HepG2 (cell line): ENCODE measurements at regions not wholly inside any gene's neighbourhood (a gene's known extent, or its start where the extent isn't known, plus 50 kb on each side); places are given as distances from the start of the nearest gene placed in this dataset.
A peak's percentile ranks its signal among the peaks of the same experiment; 100 is the strongest.

Experiments used
- ATAC-seq: fragments of 200-7000 bp; cut with Tn5 transposase; 3 replicates; pipeline ENCODE4 v1.9.1; 2020; ENCODE audit warnings: mild to moderate bottlenecking, moderate library complexity
- BruUV-seq: library from RNA; stranded (reverse); fragments of 400-500 nt; replicated peaks from 2 replicates; lab custom pipeline; 2021; lab: Mats Ljungman, UMichigan
- CTCF ChIA-PET: fragments of 300-600 bp; formaldehyde crosslinking; extraction: SDS; loops from one replicate; lab custom pipeline; 2021; ENCODE audit warnings: low total read pairs, inconsistent platforms, low intra/inter-chr PET ratio; lab: Yijun Ruan, JAX
- POLR2A ChIA-PET: fragments of 350-600 bp; sonication (Branson Sonifier 250); formaldehyde crosslinking; loops from one replicate; lab custom pipeline; 2020; ENCODE audit warnings: antibody characterized with exemption, inconsistent platforms; lab: Yijun Ruan, JAX
- DNase-seq: peaks from one replicate; pipeline ENCODE4 v3.0.0-alpha.2; 2015; ENCODE audit warnings: low spot score
- FAIRE-seq: peaks from 3 replicates; lab custom pipeline; 2011; peaks lifted over from hg19 to GRCh38; lab: Jason Lieb, UNC
- H2AFZ ChIP-seq: one replicate; pipeline ENCODE4 v1.6.1; 2011; ENCODE audit warnings: low read length, inconsistent platforms
- H3K27ac ChIP-seq: fragments of 300-600 bp; 3 replicates; pipeline ENCODE4 v1.8.0; 2011; ENCODE audit warnings: mixed run types, mild to moderate bottlenecking, mixed read lengths, low read length, inconsistent platforms; ENCODE audit not compliant: insufficient read depth; ENCODE audit errors: extremely low read length
- H3K27me3 ChIP-seq, 2 experiments: fragments of 200-600 bp in 1 of 2; 2 replicates in 1 of 2; 3 replicates in 1 of 2; pipeline versions ENCODE4 v1.6.0 to v1.8.0; 2011; ENCODE audit warnings: low read length in 2 of 2, mild to moderate bottlenecking in 2 of 2, moderate library complexity in 2 of 2, inconsistent platforms in 1 of 2; ENCODE audit not compliant: insufficient read depth in 2 of 2, control insufficient read depth in 1 of 2
- H3K36me3 ChIP-seq, 2 experiments: fragments of 200-600 bp in 1 of 2; replicated peaks in 1 of 2; 2 replicates in 1 of 2; 3 replicates in 1 of 2; pipeline versions ENCODE4 v1.5.1 to v1.8.0; 2011; ENCODE audit warnings: low read length in 2 of 2, inconsistent platforms in 1 of 2; ENCODE audit not compliant: insufficient read depth in 2 of 2, control insufficient read depth in 1 of 2
- H3K4me1 ChIP-seq: 2 replicates; pipeline ENCODE4 v1.5.1; 2012; ENCODE audit warnings: low read length, inconsistent platforms; ENCODE audit not compliant: insufficient read depth
- H3K4me2 ChIP-seq: 2 replicates; pipeline ENCODE4 v1.6.0; 2011; ENCODE audit warnings: low read depth, low read length, inconsistent platforms
- H3K4me3 ChIP-seq, 3 experiments: fragments of 200-600 bp in 1 of 3; sonication (generic), shearing (Covaris generic) in 1 of 3; replicated peaks in 1 of 3; 2 replicates each; pipeline ENCODE4 v1.5.1; 2011 to 2016; ENCODE audit warnings: low read length in 3 of 3, inconsistent platforms in 2 of 3, low read depth in 2 of 3, mild to moderate bottlenecking in 2 of 3, control low read depth in 1 of 3, mixed read lengths in 1 of 3; ENCODE audit not compliant: insufficient read depth in 1 of 3
- H3K79me2 ChIP-seq: one replicate; pipeline ENCODE4 v1.6.1; 2011; ENCODE audit warnings: low read length, inconsistent platforms; ENCODE audit not compliant: insufficient read depth
- H3K9ac ChIP-seq: 2 replicates; pipeline ENCODE4 v1.6.0; 2011; ENCODE audit warnings: mild to moderate bottlenecking, low read depth, low read length, inconsistent platforms; ENCODE audit not compliant: insufficient read depth
- H3K9me3 ChIP-seq: 2 replicates; pipeline ENCODE4 v1.5.1; 2012; ENCODE audit warnings: mild to moderate bottlenecking, low read length
- H4K20me1 ChIP-seq: 2 replicates; pipeline ENCODE4 v1.6.0; 2011; ENCODE audit warnings: inconsistent platforms, mild to moderate bottlenecking, low read length, moderate library complexity; ENCODE audit not compliant: insufficient read depth
- FOXC1 ChIP-seq: sonication (generic); formaldehyde crosslinking; IDR thresholded peaks from 2 replicates; pipeline ENCODE4 v1.8.0; 2022; ENCODE audit warnings: mild to moderate bottlenecking, missing genetic modification reagents, borderline replicate concordance
- FOXK2 ChIP-seq: fragments of 450-650 bp; IDR thresholded peaks from 2 replicates; pipeline ENCODE4 v1.6.1; 2016
- NFE2 ChIP-seq: sonication (generic); formaldehyde crosslinking; IDR thresholded peaks from 2 replicates; pipeline ENCODE4 v1.4.0; 2020; ENCODE audit warnings: missing genetic modification reagents
- SPEN ChIP-seq: sonication (generic); formaldehyde crosslinking; IDR thresholded peaks from 2 replicates; pipeline ENCODE4 v1.5.1; 2020; ENCODE audit warnings: low read depth, mild to moderate bottlenecking, missing genetic modification reagents
- YEATS4 ChIP-seq: sonication (generic); formaldehyde crosslinking; IDR thresholded peaks from 2 replicates; pipeline ENCODE4 v1.4.0; 2020; ENCODE audit warnings: missing genetic modification reagents, borderline replicate concordance
- ZBTB20 ChIP-seq: sonication (generic); formaldehyde crosslinking; IDR thresholded peaks from 2 replicates; pipeline ENCODE4 v1.8.1; 2023; ENCODE audit warnings: missing genetic modification reagents, low read depth, mild to moderate bottlenecking, borderline replicate concordance
- ZMAT3 ChIP-seq: sonication (generic); formaldehyde crosslinking; conservative IDR thresholded peaks from 2 replicates; pipeline ENCODE4 v1.7.0; 2021; ENCODE audit warnings: missing genetic modification reagents
- ZNF12 ChIP-seq: sonication (generic); formaldehyde crosslinking; IDR thresholded peaks from 2 replicates; pipeline ENCODE4 v1.5.0; 2020; ENCODE audit warnings: missing genetic modification reagents
- ZNF20 ChIP-seq: sonication (generic); formaldehyde crosslinking; IDR thresholded peaks from 2 replicates; pipeline ENCODE4 v1.4.0; 2020; ENCODE audit warnings: mild to moderate bottlenecking, moderate library complexity, missing genetic modification reagents
- ZNF564 ChIP-seq: sonication (generic); formaldehyde crosslinking; IDR thresholded peaks from 2 replicates; pipeline ENCODE4 v1.8.1; 2023; ENCODE audit warnings: mild to moderate bottlenecking, missing genetic modification reagents
- ZNF7 ChIP-seq: IDR thresholded peaks from 2 replicates; pipeline ENCODE4 v1.6.1; 2016; ENCODE audit warnings: missing biosample characterization, missing genetic modification reagents
- ZNF713 ChIP-seq: sonication (generic); formaldehyde crosslinking; IDR thresholded peaks from 2 replicates; pipeline ENCODE4 v1.4.0; 2020; ENCODE audit warnings: mild to moderate bottlenecking, missing genetic modification reagents
- ZSCAN25 ChIP-seq: sonication (generic); formaldehyde crosslinking; IDR thresholded peaks from 2 replicates; pipeline ENCODE4 v1.8.0; 2022; ENCODE audit warnings: mild to moderate bottlenecking, missing genetic modification reagents
- WGBS: methylation state at CpG from one replicate; pipeline ENCODE4 v1.1.6; 2017; ENCODE audit warnings: low lambda C conversion rate; 5-methylcytosine and 5-hydroxymethylcytosine counted together
- in situ Hi-C: cut with HindIII; loops from 2 replicates; pipeline ENCODE4 v1.10.0; 2017; ENCODE audit warnings: low pct_unique_long_range_greater_than_20kb; ENCODE audit not compliant: extremely low pct_ligation_motif_present
- intact Hi-C: fragments of 100-400 bp; cut with micrococcal nuclease; formaldehyde crosslinking; loops from one replicate; pipeline ENCODE4 v1.10.0; 2022; ENCODE audit not compliant: unreplicated experiment
- TF ChIP-seq, protein P1 (sequence below): sonication (generic); formaldehyde crosslinking; IDR thresholded peaks from 2 replicates; pipeline ENCODE4 v1.5.0; 2020; ENCODE audit warnings: mild to moderate bottlenecking, missing genetic modification reagents
- TF ChIP-seq, protein P2 (sequence below): sonication (generic); formaldehyde crosslinking; IDR thresholded peaks from 2 replicates; pipeline ENCODE4 v1.5.0; 2020; ENCODE audit warnings: mild to moderate bottlenecking, missing genetic modification reagents, borderline replicate concordance

DNA sequence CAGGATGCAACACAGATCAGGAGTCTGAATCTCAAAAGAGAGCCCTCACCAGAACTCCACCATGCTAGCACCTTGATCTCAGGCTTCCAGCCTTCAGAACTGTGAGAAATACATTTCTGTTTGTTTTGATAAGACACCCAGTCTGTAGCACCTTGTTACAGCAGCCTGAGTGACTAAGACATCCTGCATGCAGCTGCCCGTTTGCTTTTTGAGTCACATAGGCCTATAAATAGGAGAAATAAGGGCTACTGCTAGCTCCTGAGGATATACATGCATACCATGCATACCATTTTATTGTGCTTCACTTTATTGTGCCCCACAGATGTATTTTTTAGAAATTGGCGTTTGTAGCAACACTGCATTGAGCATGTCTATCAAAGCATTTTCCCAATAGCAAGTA is 337.8 kb downstream of the CDH2 start:
- Histone ChIP-seq H3K4me2 (no peak overlapping the region), H3K9me3 (no peaks in the 10 kb centered on the region), H3K36me3 (no peaks in the 10 kb centered on the region), H2AFZ (no peak overlapping the region), H3K4me1 (no peaks in the 10 kb centered on the region), H3K27me3 (no peaks in the 10 kb centered on the region), H3K79me2 (no peaks in the 10 kb centered on the region), H3K4me3 (no peak overlapping the region), H3K27ac (no peak overlapping the region), H3K9ac (no peak overlapping the region), H4K20me1 (no peaks in the 10 kb centered on the region)
- in situ Hi-C loops: no loop called here
- peak; percentile 15 for DNase-seq
- ATAC-seq: no peak
- no peak for TF ChIP-seq FOXK2
- TF ChIP-seq SPEN (CRISPR knock-in tag): no peak
- TF ChIP-seq YEATS4 (CRISPR knock-in tag): no peak
- TF ChIP-seq ZNF20 (CRISPR knock-in tag): no peak
- TF ChIP-seq ZNF564 (CRISPR knock-in tag): no peak
- no peak for TF ChIP-seq NFE2 (CRISPR knock-in tag)
- 0 out of 2 replicates have a peak, but pooled peaks have one; percentile 23 for TF ChIP-seq ZNF12 (CRISPR knock-in tag)
- TF ChIP-seq, protein P1, sequence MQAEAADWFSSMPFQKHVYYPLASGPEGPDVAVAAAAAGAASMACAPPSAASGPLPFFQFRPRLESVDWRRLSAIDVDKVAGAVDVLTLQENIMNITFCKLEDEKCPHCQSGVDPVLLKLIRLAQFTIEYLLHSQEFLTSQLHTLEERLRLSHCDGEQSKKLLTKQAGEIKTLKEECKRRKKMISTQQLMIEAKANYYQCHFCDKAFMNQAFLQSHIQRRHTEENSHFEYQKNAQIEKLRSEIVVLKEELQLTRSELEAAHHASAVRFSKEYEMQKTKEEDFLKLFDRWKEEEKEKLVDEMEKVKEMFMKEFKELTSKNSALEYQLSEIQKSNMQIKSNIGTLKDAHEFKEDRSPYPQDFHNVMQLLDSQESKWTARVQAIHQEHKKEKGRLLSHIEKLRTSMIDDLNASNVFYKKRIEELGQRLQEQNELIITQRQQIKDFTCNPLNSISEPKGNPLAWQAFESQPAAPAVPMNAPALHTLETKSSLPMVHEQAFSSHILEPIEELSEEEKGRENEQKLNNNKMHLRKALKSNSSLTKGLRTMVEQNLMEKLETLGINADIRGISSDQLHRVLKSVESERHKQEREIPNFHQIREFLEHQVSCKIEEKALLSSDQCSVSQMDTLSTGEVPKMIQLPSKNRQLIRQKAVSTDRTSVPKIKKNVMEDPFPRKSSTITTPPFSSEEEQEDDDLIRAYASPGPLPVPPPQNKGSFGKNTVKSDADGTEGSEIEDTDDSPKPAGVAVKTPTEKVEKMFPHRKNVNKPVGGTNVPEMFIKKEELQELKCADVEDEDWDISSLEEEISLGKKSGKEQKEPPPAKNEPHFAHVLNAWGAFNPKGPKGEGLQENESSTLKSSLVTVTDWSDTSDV (CRISPR knock-in tag): no peak
- WGBS: 0% methylated on average over 2 of the region's 2 CpGs
- ChIA-PET CTCF (no interaction called here), POLR2A (no interaction called here)
- intact Hi-C loops: no loop called here
- FAIRE-seq: no peak
- BruUV-seq: no TSS peak

DNA sequence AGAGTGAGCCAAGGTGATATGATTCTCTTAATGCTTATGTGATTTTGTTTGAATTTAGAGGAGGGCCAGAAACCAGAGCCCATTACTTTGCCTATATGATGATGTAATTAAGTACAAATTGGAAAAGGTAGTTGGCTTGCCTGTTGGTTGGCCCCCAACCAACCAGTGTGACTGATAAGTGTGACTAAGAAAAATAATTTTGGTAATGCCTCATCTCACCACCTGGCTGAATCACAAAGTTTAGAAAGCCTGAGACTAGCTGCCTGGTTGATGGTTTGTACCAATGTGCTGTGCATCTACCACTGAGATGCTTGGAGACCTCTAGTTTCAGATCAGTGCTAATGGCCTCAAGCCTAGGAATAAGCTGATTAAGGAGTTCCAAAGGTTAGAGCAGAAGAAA is 338.7 kb downstream of the CDH2 start:
- no peaks in the 10 kb centered on the region for H4K20me1 ChIP-seq
- no peak overlapping the region for H2AFZ ChIP-seq
- no peaks in the 10 kb centered on the region for H3K36me3 ChIP-seq
- H3K4me1 ChIP-seq: no peaks in the 10 kb centered on the region
- intact Hi-C loops: no loop called here
- H3K9ac ChIP-seq: no peak overlapping the region
- DNase-seq (no peak), ATAC-seq (no peak), FAIRE-seq (no peak)
- H3K9me3 ChIP-seq: no peaks in the 10 kb centered on the region
- H3K4me2 ChIP-seq: no peak overlapping the region
- ChIA-PET POLR2A (no interaction called here), CTCF (no interaction called here)
- H3K4me3 ChIP-seq: no peak overlapping the region
- no TSS peak for BruUV-seq
- in situ Hi-C loops: no loop called here
- no peaks in the 10 kb centered on the region for H3K27me3 ChIP-seq
- H3K27ac ChIP-seq: no peak overlapping the region
- H3K79me2 ChIP-seq: no peaks in the 10 kb centered on the region
- no peak for TF ChIP-seq ZBTB20 (CRISPR knock-in tag)
- TF ChIP-seq, protein P2, sequence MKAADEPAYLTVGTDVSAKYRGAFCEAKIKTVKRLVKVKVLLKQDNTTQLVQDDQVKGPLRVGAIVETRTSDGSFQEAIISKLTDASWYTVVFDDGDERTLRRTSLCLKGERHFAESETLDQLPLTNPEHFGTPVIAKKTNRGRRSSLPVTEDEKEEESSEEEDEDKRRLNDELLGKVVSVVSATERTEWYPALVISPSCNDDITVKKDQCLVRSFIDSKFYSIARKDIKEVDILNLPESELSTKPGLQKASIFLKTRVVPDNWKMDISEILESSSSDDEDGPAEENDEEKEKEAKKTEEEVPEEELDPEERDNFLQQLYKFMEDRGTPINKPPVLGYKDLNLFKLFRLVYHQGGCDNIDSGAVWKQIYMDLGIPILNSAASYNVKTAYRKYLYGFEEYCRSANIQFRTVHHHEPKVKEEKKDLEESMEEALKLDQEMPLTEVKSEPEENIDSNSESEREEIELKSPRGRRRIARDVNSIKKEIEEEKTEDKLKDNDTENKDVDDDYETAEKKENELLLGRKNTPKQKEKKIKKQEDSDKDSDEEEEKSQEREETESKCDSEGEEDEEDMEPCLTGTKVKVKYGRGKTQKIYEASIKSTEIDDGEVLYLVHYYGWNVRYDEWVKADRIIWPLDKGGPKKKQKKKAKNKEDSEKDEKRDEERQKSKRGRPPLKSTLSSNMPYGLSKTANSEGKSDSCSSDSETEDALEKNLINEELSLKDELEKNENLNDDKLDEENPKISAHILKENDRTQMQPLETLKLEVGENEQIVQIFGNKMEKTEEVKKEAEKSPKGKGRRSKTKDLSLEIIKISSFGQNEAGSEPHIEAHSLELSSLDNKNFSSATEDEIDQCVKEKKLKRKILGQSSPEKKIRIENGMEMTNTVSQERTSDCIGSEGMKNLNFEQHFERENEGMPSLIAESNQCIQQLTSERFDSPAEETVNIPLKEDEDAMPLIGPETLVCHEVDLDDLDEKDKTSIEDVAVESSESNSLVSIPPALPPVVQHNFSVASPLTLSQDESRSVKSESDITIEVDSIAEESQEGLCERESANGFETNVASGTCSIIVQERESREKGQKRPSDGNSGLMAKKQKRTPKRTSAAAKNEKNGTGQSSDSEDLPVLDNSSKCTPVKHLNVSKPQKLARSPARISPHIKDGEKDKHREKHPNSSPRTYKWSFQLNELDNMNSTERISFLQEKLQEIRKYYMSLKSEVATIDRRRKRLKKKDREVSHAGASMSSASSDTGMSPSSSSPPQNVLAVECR (CRISPR knock-in tag): no peak
- TF ChIP-seq ZNF713 (CRISPR knock-in tag): no peak
- TF ChIP-seq FOXC1: no peak
- no peak for TF ChIP-seq ZSCAN25 (CRISPR knock-in tag)
- no peak for TF ChIP-seq ZNF7 (CRISPR knock-in tag)
- TF ChIP-seq ZMAT3 (CRISPR knock-in tag): no peak
